OCI-LY3 (cell line): ENCODE measurements at regions not wholly inside any gene's neighbourhood (a gene's known extent, or its start where the extent isn't known, plus 50 kb on each side); places are given as distances from the start of the nearest gene placed in this dataset.

Source experiments
- H2AFZ ChIP-seq: fragments of 200-600, 300-600 bp; shearing (Covaris generic); 2 replicates; pipeline ENCODE4 v1.6.0; 2014; ENCODE audit warnings: antibody characterized with exemption, low read depth, low read length
- H3K27ac ChIP-seq: fragments of 200-600, 300-600 bp; sonication (generic); 2 replicates; pipeline ENCODE4 v1.5.1; 2014; ENCODE audit warnings: mild to moderate bottlenecking, low read length, moderate library complexity, mixed read lengths
- H3K27me3 ChIP-seq: fragments of 200-600, 300-600 bp; sonication (generic); 2 replicates; pipeline ENCODE4 v1.6.1; 2014; ENCODE audit warnings: low read depth, low read length, mixed read lengths
- H3K36me3 ChIP-seq: fragments of 200-600, 300-600 bp; sonication (generic); replicated peaks from 2 replicates; pipeline ENCODE3; 2014; ENCODE audit warnings: low read depth, low read length, mixed read lengths
- H3K4me1 ChIP-seq: fragments of 300-600, 200-600 bp; sonication (generic); 2 replicates; pipeline ENCODE4 v1.6.1; 2014; ENCODE audit warnings: low read length, mixed read lengths
- H3K4me2 ChIP-seq: fragments of 200-600, 300-600 bp; sonication (generic); 2 replicates; pipeline ENCODE4 v1.6.1; 2014; ENCODE audit warnings: low read length, mixed read lengths
- H3K4me3 ChIP-seq: fragments of 300-600, 200-600 bp; sonication (generic); 2 replicates; pipeline ENCODE4 v1.5.1; 2014; ENCODE audit warnings: antibody characterized with exemption, mild to moderate bottlenecking, low read length, moderate library complexity
- H3K79me2 ChIP-seq: fragments of 300-600, 200-600 bp; shearing (Covaris generic); 2 replicates; pipeline ENCODE4 v1.6.1; 2014; ENCODE audit warnings: mild to moderate bottlenecking, low read length, mixed read lengths
- H3K9ac ChIP-seq: fragments of 300-600, 200-600 bp; shearing (Covaris generic); 2 replicates; pipeline ENCODE4 v1.6.0; 2014; ENCODE audit warnings: mild to moderate bottlenecking, low read length, moderate library complexity
- H3K9me3 ChIP-seq: fragments of 200-600, 300-600 bp; shearing (Covaris generic); 2 replicates; pipeline ENCODE4 v1.6.1; 2014; ENCODE audit warnings: low read length, mixed read lengths; ENCODE audit not compliant: insufficient read depth
- H4K20me1 ChIP-seq: fragments of 200-600, 300-600 bp; sonication (generic); 2 replicates; pipeline ENCODE4 v1.6.1; 2016; ENCODE audit warnings: low read length, mixed read lengths; ENCODE audit not compliant: insufficient read depth
- CTCF ChIP-seq: fragments of 200-600, 300-600 bp; sonication (generic); IDR thresholded peaks from 2 replicates; pipeline ENCODE4 v1.5.1; 2014; ENCODE audit warnings: antibody characterized with exemption, low read length, low read depth
- EZH2phosphoT487 ChIP-seq: fragments of 200-600 bp; shearing (Covaris generic); IDR thresholded peaks from 2 replicates; pipeline ENCODE4 v1.6.1; 2018; ENCODE audit warnings: antibody characterized with exemption, mixed run types, low read depth

DNA sequence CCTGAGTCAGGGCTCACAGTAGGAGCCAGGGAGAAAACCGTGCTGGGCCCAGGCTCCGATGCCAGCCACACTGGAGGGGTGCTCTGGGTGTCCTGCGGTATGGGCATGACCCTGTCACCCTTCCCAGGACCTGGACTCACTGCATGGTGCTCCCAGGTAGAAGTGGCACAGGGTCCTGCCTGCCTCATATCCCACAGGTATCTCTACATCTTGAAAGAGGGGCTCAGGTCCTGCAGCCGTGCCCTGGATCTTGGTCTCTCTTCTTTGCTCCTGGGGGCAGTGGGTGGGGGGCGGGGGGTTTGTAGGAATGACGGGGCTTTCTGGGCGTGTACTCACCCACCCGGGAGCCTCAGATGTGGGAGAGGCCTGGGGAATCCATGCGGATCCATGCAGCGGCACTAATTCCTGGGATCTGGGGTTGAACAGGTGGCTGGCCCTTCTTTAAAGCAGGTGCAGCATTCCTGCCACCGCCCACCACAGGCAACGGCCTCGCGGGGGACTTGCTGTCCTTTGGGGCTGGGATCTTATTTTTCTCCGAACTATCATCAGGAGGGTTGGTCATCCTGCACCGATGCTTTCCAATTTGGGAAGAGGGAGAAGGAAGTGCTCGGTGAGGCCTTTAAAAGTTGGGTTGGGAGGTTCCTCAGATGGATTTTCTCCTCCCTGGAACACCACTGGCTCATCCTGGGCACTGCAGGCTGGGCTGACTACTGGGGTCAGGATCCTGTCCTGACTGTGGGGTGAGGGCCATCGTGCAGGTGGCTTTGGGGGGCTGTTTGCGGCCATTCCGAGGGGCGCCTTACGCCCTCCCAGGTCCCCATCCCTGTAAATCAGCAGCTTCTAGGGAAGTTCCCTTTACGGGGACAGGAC, 886.4 kb downstream of the BRD1 start:
- Histone ChIP-seq H4K20me1 (no peaks in the 10 kb centered on the region), H2AFZ (no peak overlapping the region), H3K36me3 (no peaks in the 10 kb centered on the region), H3K9ac (no peak overlapping the region), H3K9me3 (no peaks in the 10 kb centered on the region), H3K4me3 (no peak overlapping the region), H3K4me1 (no peaks in the 10 kb centered on the region), H3K79me2 (no peaks in the 10 kb centered on the region), H3K27me3 (no peaks in the 10 kb centered on the region), H3K27ac (no peak overlapping the region), H3K4me2 (no peak overlapping the region)
- TF ChIP-seq CTCF (no peak), EZH2phosphoT487 (no peak)

DNA sequence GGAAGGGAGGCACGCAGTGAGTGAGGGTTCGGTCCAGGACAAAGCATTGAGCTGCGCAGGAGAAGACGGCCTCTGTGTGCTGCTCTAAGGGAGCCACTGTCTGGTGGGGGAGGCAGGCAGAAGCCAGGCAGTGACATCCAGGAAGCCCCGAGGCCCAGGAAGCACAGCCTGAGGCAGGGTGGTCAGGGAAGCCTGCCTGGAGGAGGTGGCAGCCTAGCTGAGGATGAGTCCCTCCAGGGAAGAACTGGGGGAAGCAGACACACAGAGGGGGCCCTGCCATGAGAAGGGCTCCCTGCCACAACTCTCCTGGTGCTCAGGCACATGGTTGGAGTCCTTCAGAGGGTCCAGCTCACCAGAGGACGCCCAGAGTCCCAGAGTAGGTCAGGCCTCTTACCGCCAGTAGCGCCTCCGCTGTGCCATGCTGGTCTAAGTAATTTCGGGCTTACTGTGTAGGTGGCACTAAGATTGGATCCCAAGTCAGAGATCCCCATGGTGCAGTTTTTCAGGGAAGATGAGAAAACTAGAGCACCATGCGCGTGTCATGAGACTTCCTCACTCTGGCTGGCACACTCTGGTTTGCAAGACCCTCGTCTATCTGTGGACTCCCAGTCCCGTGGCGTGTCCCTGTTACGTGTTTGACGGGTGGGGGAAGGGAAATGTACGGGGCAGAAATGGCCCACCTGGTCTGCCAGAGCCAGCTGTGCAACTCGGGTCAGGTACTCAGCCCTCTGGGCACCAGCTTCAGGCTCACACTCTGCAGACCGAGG, 887.2 kb downstream of the BRD1 start:
- no peaks in the 10 kb centered on the region for H3K4me1 ChIP-seq

DNA sequence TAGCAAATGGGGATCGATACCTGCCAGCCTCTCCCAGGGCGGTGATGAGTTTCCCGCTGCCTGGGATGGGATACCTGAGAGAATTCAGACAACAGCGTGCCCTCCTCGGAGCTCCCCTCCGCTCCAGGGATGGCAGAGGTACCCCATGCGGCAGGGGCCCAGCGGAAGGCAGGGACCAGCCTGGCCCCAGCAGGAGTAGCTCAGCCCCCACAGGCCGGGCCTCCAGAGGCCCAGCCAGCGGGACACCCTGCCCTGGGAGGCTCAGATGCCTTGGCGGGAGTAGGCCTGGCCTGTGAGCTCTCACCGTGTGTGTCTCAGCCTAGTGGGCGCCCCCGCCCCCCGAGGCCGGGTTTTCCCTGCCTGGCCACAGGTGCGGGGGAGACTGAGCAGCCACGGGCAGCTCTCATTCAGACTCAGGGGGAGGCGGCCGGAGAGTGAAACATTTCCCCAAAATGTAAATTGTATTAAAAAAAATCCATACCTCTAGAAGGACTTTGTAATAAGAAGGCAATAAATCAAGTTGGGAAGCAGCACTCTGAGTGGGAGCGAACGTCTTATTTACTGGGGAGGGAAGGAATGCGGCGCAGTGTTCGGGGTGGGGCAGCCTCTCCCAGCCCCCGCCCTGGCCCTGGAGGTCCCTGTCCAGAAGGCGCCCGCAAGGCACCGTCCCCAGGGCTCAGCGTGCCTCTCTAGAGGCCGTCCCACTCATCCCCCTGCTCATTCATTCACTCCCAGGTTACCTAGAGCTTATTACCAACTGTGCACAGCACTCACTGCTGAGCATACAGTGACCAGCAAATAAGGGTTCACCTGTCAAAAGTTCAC, 888.0 kb downstream of the BRD1 start:
- Histone ChIP-seq H3K27ac (no peak overlapping the region), H3K4me2 (no peak overlapping the region), H2AFZ (no peak overlapping the region), H3K27me3 (no peaks in the 10 kb centered on the region), H3K4me3 (no peak overlapping the region), H3K9me3 (no peaks in the 10 kb centered on the region), H3K79me2 (no peaks in the 10 kb centered on the region), H3K4me1 (no peaks in the 10 kb centered on the region), H4K20me1 (no peaks in the 10 kb centered on the region), H3K36me3 (no peaks in the 10 kb centered on the region), H3K9ac (no peak overlapping the region)
- TF ChIP-seq EZH2phosphoT487 (no peak), CTCF (no peak)

More for the DNA sequence above, 887.2 kb downstream of the BRD1 start:
- Histone ChIP-seq H3K36me3 (no peaks in the 10 kb centered on the region), H3K4me2 (no peak overlapping the region), H3K9ac (no peak overlapping the region), H3K27ac (no peak overlapping the region), H3K4me3 (no peak overlapping the region), H4K20me1 (no peaks in the 10 kb centered on the region), H3K9me3 (no peaks in the 10 kb centered on the region), H3K27me3 (no peaks in the 10 kb centered on the region), H3K79me2 (no peaks in the 10 kb centered on the region), H2AFZ (no peak overlapping the region)
- TF ChIP-seq CTCF (no peak), EZH2phosphoT487 (no peak)

DNA sequence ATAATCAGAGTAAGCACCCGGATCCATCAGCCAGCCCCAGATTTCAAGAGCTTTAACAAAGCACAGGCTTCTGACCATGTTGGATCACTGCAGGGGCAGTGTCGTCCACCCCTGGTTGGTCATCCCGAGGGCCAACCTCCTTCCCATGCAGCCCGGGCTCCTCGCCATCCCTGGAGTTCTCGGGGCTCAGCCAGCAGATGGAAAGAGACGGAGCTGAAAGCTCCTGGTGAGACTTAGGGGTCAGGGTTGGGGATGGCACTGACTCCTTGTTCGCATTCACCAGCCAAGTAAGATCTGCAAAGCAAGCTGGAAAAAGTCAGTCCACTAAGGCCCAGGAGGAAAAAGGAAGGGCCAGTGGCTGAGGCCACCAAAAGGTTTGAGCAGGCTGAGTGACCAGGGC, 888.9 kb downstream of the BRD1 start:
- Histone ChIP-seq H2AFZ (no peak overlapping the region), H3K27me3 (no peaks in the 10 kb centered on the region), H3K4me2 (no peak overlapping the region)

More for the DNA sequence above, 888.9 kb downstream of the BRD1 start:
- Histone ChIP-seq H3K79me2 (no peaks in the 10 kb centered on the region), H4K20me1 (no peaks in the 10 kb centered on the region), H3K4me1 (no peaks in the 10 kb centered on the region), H3K9ac (no peak overlapping the region), H3K27ac (no peak overlapping the region), H3K9me3 (no peaks in the 10 kb centered on the region), H3K4me3 (no peak overlapping the region), H3K36me3 (no peaks in the 10 kb centered on the region)
- no peak for TF ChIP-seq EZH2phosphoT487
- no peak for TF ChIP-seq CTCF
